ENCODE measurements at regions not wholly inside any gene's neighbourhood (a gene's known extent, or its start where the extent isn't known, plus 50 kb on each side); places are given as distances from the start of the nearest gene placed in this dataset.
"Not testable (repeated sequence)": the region's sequence is repeated elsewhere in the genome, so short reads cannot be mapped to it uniquely, and the experiment has no call there.

- Histone ChIP-seq H3K4me3 (ENCODE audit: low read depth in 1 of 2, low read length in 1 of 2) (no peak overlapping the region), H3K36me3 (no peaks in the 10 kb centered on the region), H3K27ac (no peak overlapping the region), H3K9me3 (no peaks in the 10 kb centered on the region), H3K27me3 (peaks cover 6% of the 10 kb centered on the region), H3K4me1 (ENCODE audit: control insufficient read depth in 1 of 2, insufficient read depth in 1 of 2, low read depth in 1 of 2, low read length in 1 of 2) (no peaks in the 10 kb centered on the region)
- TF ChIP-seq, protein P1, sequence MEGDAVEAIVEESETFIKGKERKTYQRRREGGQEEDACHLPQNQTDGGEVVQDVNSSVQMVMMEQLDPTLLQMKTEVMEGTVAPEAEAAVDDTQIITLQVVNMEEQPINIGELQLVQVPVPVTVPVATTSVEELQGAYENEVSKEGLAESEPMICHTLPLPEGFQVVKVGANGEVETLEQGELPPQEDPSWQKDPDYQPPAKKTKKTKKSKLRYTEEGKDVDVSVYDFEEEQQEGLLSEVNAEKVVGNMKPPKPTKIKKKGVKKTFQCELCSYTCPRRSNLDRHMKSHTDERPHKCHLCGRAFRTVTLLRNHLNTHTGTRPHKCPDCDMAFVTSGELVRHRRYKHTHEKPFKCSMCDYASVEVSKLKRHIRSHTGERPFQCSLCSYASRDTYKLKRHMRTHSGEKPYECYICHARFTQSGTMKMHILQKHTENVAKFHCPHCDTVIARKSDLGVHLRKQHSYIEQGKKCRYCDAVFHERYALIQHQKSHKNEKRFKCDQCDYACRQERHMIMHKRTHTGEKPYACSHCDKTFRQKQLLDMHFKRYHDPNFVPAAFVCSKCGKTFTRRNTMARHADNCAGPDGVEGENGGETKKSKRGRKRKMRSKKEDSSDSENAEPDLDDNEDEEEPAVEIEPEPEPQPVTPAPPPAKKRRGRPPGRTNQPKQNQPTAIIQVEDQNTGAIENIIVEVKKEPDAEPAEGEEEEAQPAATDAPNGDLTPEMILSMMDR (IDR thresholded peaks at IDR 0.05) = no peak
These were observed 79.5 kb upstream of the GJB6 start for GRCh38 chr13:20311596-20311995.

- Histone ChIP-seq H3K27me3 (peaks cover 7% of the 10 kb centered on the region), H3K36me3 (no peaks in the 10 kb centered on the region), H3K4me1 (ENCODE audit: control insufficient read depth in 1 of 2, insufficient read depth in 1 of 2, low read depth in 1 of 2, low read length in 1 of 2) (no peaks in the 10 kb centered on the region), H3K27ac (no peak overlapping the region), H3K4me3 (ENCODE audit: low read depth in 1 of 2, low read length in 1 of 2) (no peak overlapping the region), H3K9me3 (no peaks in the 10 kb centered on the region)
- TF ChIP-seq, protein P1 (IDR thresholded peaks at IDR 0.05) = no peak
These were observed 78.9 kb upstream of the GJB6 start for GRCh38 chr13:20311022-20311421.

DNA sequence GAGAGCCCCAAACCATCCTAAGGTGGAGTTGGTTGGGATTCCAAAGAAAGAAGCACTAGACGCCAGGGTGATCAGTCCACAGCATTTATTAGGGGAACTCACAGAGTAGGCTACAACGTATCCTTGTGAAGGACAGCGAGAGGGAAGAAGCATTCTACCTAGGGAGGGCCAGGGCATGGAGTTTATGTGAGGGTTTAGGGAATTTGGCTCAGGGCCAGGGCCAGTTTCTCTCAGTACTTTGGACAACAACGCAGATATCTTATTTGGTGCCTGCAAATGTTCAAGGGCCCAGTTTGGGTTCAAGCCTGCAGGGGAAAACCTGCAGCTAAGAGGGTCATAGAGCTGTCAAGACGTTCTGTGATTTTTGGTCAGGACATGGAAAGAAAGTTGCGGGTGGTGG is 73.9 kb upstream of the GJB6 start:
- TF ChIP-seq, protein P1 (IDR thresholded peaks at IDR 0.05) = no peak
- no peak overlapping the region for H3K27ac ChIP-seq
- peaks cover 48% of the 10 kb centered on the region for H3K27me3 ChIP-seq
- H3K4me1 ChIP-seq (ENCODE audit: control insufficient read depth in 1 of 2, insufficient read depth in 1 of 2, low read depth in 1 of 2, low read length in 1 of 2) = no peaks in the 10 kb centered on the region
- no peaks in the 10 kb centered on the region for H3K9me3 ChIP-seq
- H3K36me3 ChIP-seq = no peaks in the 10 kb centered on the region
- no peak overlapping the region for H3K4me3 ChIP-seq (ENCODE audit: low read depth in 1 of 2, low read length in 1 of 2)

DNA sequence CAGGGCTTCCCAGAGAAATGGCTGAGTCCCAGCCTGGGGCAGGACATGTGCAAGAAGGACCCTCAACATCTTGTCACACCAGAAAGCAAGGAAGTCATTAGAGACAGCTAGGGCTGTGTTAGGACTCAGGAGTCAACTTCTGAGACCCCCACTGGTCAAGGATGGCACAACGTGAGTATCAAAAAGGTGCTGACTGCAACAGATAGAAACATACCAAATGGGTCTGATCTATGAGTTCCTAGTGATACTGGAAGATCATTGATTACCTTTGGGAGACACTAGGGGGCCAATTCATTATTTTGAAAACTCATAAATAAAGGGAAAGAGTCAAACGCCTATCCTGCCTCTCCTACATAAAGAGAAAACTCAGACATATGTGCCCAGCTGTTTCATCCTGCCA is 73.5 kb upstream of the GJB6 start:
- Histone ChIP-seq H3K4me3 (ENCODE audit: low read depth in 1 of 2, low read length in 1 of 2) (no peak overlapping the region), H3K36me3 (no peaks in the 10 kb centered on the region), H3K9me3 (no peaks in the 10 kb centered on the region), H3K27ac (no peak overlapping the region), H3K27me3 (peaks cover 53% of the 10 kb centered on the region), H3K4me1 (ENCODE audit: control insufficient read depth in 1 of 2, insufficient read depth in 1 of 2, low read depth in 1 of 2, low read length in 1 of 2) (no peaks in the 10 kb centered on the region)
- TF ChIP-seq, protein P1 (IDR thresholded peaks at IDR 0.05) = no peak

DNA sequence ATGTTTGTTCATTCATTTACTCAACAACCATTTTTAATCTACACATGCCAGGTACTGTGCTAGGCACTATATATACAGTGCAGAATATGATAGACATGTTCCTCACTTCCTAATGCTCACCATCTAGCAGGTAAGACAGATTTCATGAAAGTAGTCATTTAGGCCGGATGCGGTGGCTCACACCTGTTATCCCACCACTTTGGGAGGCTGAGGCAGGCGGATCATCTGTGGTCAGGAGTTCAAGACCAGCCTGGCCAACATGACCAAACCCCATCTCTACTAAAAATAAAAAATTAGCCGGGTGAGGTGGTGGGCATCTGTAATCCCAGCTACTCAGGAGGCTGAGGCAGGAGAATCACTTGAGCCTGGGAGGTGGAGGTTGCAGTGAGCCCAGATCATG is 71.9 kb upstream of the GJB6 start:
- H3K27me3 ChIP-seq = peaks cover 68% of the 10 kb centered on the region

DNA sequence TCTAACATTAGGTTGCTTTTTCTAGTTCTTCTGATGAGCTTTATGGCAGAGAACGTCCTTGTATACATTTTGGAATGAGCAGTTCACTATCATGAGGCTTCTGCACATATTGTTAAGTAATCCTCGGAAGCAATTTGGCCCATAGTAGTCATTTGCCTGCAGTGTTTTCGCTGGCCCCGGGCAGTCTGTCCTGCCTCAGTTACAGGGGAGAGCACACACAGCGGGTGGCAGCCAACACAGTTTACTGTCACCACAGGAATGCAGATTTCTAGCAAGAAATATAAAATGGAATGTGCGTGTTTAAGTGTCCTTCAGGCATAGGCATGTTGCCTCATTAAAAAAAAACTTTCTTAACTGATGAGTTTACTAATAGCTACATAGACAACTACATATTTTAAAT is 71.5 kb upstream of the GJB6 start:
- H3K9me3 ChIP-seq = no peaks in the 10 kb centered on the region
- no peak overlapping the region for H3K4me3 ChIP-seq (ENCODE audit: low read depth in 1 of 2, low read length in 1 of 2)
- H3K27ac ChIP-seq = no peak overlapping the region
- TF ChIP-seq, protein P1 (IDR thresholded peaks at IDR 0.05) = no peak
- H3K36me3 ChIP-seq = no peaks in the 10 kb centered on the region
- H3K4me1 ChIP-seq (ENCODE audit: control insufficient read depth in 1 of 2, insufficient read depth in 1 of 2, low read depth in 1 of 2, low read length in 1 of 2) = no peaks in the 10 kb centered on the region
- H3K27me3 ChIP-seq = peaks cover 72% of the 10 kb centered on the region

More for the DNA sequence above, 71.9 kb upstream of the GJB6 start:
- H3K27ac ChIP-seq; H3K4me1 ChIP-seq (ENCODE audit: control insufficient read depth in 1 of 2, insufficient read depth in 1 of 2, low read depth in 1 of 2, low read length in 1 of 2); H3K36me3 ChIP-seq; H3K9me3 ChIP-seq; H3K4me3 ChIP-seq (ENCODE audit: low read depth in 1 of 2, low read length in 1 of 2): not testable (repeated sequence)
